ENCODE measurements at regions not wholly inside any gene's neighbourhood (a gene's known extent, or its start where the extent isn't known, plus 50 kb on each side); places are given as distances from the start of the nearest gene placed in this dataset.

DNA sequence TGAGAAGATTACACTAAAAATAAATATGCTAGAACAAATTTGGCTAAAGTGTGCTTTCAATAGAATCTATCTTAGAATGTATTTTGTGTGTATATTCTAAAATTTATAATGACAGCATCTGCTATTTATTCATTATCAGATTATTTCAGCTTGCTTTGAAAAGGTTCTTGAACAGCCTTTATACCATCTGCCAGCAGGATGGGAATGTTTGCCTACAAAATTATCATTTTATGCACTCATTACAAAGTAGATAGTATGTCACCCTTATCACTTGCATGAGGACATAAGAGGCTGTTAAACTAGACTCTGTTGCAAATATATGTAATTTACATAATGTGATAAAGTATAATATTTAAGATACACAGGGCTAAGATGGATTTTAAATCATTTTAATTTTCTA, 1286.9 kb upstream of the PCDH20 start:
- Histone ChIP-seq H3K9me3 (ENCODE audit: insufficient read depth, low read depth, low read length) (no peaks in the 10 kb centered on the region), H3K36me3 (ENCODE audit: insufficient read depth, low read length) (no peaks in the 10 kb centered on the region)

GRCh38 chr13:62697701-62698100, 1282.1 kb upstream of the PCDH20 start:
- H3K9ac ChIP-seq (ENCODE audit: low read depth, low read length, poor library complexity, severe bottlenecking): no peak overlapping the region
- H3K9me2 ChIP-seq (replicated peaks; ENCODE audit: low read depth, low read length): no peaks in the 10 kb centered on the region
- no peak overlapping the region for H3K4me3 ChIP-seq (ENCODE audit: low read length, poor library complexity, severe bottlenecking)
- no peak overlapping the region for H2AFZ ChIP-seq (ENCODE audit: low read length)
- no peaks in the 10 kb centered on the region for H4K20me1 ChIP-seq (ENCODE audit: insufficient read depth, low read length, poor library complexity, severe bottlenecking)
- no peak for TF ChIP-seq EZH2phosphoT487 (IDR thresholded peaks at IDR 0.05; ENCODE audit: borderline replicate concordance)
- TF ChIP-seq, protein P1, sequence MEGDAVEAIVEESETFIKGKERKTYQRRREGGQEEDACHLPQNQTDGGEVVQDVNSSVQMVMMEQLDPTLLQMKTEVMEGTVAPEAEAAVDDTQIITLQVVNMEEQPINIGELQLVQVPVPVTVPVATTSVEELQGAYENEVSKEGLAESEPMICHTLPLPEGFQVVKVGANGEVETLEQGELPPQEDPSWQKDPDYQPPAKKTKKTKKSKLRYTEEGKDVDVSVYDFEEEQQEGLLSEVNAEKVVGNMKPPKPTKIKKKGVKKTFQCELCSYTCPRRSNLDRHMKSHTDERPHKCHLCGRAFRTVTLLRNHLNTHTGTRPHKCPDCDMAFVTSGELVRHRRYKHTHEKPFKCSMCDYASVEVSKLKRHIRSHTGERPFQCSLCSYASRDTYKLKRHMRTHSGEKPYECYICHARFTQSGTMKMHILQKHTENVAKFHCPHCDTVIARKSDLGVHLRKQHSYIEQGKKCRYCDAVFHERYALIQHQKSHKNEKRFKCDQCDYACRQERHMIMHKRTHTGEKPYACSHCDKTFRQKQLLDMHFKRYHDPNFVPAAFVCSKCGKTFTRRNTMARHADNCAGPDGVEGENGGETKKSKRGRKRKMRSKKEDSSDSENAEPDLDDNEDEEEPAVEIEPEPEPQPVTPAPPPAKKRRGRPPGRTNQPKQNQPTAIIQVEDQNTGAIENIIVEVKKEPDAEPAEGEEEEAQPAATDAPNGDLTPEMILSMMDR (conservative IDR thresholded peaks at IDR 0.05; ENCODE audit: low read length): no peak
- H3K36me3 ChIP-seq (ENCODE audit: insufficient read depth, low read length): no peaks in the 10 kb centered on the region
- no peaks in the 10 kb centered on the region for H3K79me2 ChIP-seq (ENCODE audit: insufficient read depth, low read length)
- H3K4me1 ChIP-seq (ENCODE audit: insufficient read depth, low read length, poor library complexity, severe bottlenecking): no peaks in the 10 kb centered on the region
- no peaks in the 10 kb centered on the region for H3F3A ChIP-seq (ENCODE audit: low read depth)
- no peak overlapping the region for H3K4me2 ChIP-seq (ENCODE audit: low read depth, low read length, poor library complexity, severe bottlenecking)
- H3K27me3 ChIP-seq (ENCODE audit: insufficient read depth, low read length, poor library complexity, severe bottlenecking): no peaks in the 10 kb centered on the region
- no peaks in the 10 kb centered on the region for H3K9me3 ChIP-seq (ENCODE audit: insufficient read depth, low read depth, low read length)

More for the DNA sequence above, 1286.9 kb upstream of the PCDH20 start:
- Histone ChIP-seq H3K9me2 (replicated peaks; ENCODE audit: low read depth, low read length) (no peaks in the 10 kb centered on the region), H2AFZ (ENCODE audit: low read length) (no peak overlapping the region), H3K4me2 (ENCODE audit: low read depth, low read length, poor library complexity, severe bottlenecking) (no peak overlapping the region), H4K20me1 (ENCODE audit: insufficient read depth, low read length, poor library complexity, severe bottlenecking) (no peaks in the 10 kb centered on the region), H3K9ac (ENCODE audit: low read depth, low read length, poor library complexity, severe bottlenecking) (no peak overlapping the region), H3F3A (ENCODE audit: low read depth) (no peaks in the 10 kb centered on the region), H3K27me3 (ENCODE audit: insufficient read depth, low read length, poor library complexity, severe bottlenecking) (no peaks in the 10 kb centered on the region), H3K4me3 (ENCODE audit: low read length, poor library complexity, severe bottlenecking) (no peak overlapping the region), H3K4me1 (ENCODE audit: insufficient read depth, low read length, poor library complexity, severe bottlenecking) (no peaks in the 10 kb centered on the region), H3K79me2 (ENCODE audit: insufficient read depth, low read length) (no peaks in the 10 kb centered on the region)
- TF ChIP-seq, protein P1 (conservative IDR thresholded peaks at IDR 0.05; ENCODE audit: low read length): no peak
- no peak for TF ChIP-seq EZH2phosphoT487 (IDR thresholded peaks at IDR 0.05; ENCODE audit: borderline replicate concordance)

- H3F3A ChIP-seq (ENCODE audit: low read depth): no peaks in the 10 kb centered on the region
- H3K4me2 ChIP-seq (ENCODE audit: low read depth, low read length, poor library complexity, severe bottlenecking): no peak overlapping the region
- no peaks in the 10 kb centered on the region for H3K79me2 ChIP-seq (ENCODE audit: insufficient read depth, low read length)
- no peak overlapping the region for H3K9ac ChIP-seq (ENCODE audit: low read depth, low read length, poor library complexity, severe bottlenecking)
- H2AFZ ChIP-seq (ENCODE audit: low read length): no peak overlapping the region
- H3K4me3 ChIP-seq (ENCODE audit: low read length, poor library complexity, severe bottlenecking): no peak overlapping the region
- H3K9me3 ChIP-seq (ENCODE audit: insufficient read depth, low read depth, low read length): no peaks in the 10 kb centered on the region
- TF ChIP-seq, protein P1 (conservative IDR thresholded peaks at IDR 0.05; ENCODE audit: low read length): no peak
- TF ChIP-seq EZH2phosphoT487 (IDR thresholded peaks at IDR 0.05; ENCODE audit: borderline replicate concordance): no peak
- H3K9me2 ChIP-seq (replicated peaks; ENCODE audit: low read depth, low read length): no peaks in the 10 kb centered on the region
- no peaks in the 10 kb centered on the region for H3K27me3 ChIP-seq (ENCODE audit: insufficient read depth, low read length, poor library complexity, severe bottlenecking)
- H4K20me1 ChIP-seq (ENCODE audit: insufficient read depth, low read length, poor library complexity, severe bottlenecking): no peaks in the 10 kb centered on the region
- no peaks in the 10 kb centered on the region for H3K36me3 ChIP-seq (ENCODE audit: insufficient read depth, low read length)
- H3K4me1 ChIP-seq (ENCODE audit: insufficient read depth, low read length, poor library complexity, severe bottlenecking): no peaks in the 10 kb centered on the region
Measured at GRCh38 chr13:62696490-62696889, 1280.8 kb upstream of the PCDH20 start.

All from Loucy (cell line).